OCI-LY7 (cell line): ENCODE measurements at regions not wholly inside any gene's neighbourhood (a gene's known extent, or its start where the extent isn't known, plus 50 kb on each side); places are given as distances from the start of the nearest gene placed in this dataset.

Source experiments
- BruUV-seq: library from RNA; stranded (reverse); fragments of 400-500 nt; replicated peaks from 2 replicates; lab custom pipeline; 2021; lab: Mats Ljungman, UMichigan
- CTCF ChIA-PET: fragments of 300-600 bp; sonication (Branson Sonifier 250); formaldehyde crosslinking; loops from one replicate; lab custom pipeline; 2022; ENCODE audit warnings: antibody characterized with exemption; ENCODE audit not compliant: unreplicated experiment; lab: Charles Lee
- POLR2A ChIA-PET: fragments of 300-600 bp; sonication (Branson Sonifier 250); formaldehyde crosslinking; loops from one replicate; lab custom pipeline; 2022; ENCODE audit warnings: antibody characterized with exemption; lab: Charles Lee
- DNase-seq: peaks from one replicate; pipeline ENCODE4 v3.0.0-alpha.2; 2015; ENCODE audit warnings: low spot score
- H2AFZ ChIP-seq: fragments of 200-600 bp; sonication (generic), shearing (Covaris generic); 2 replicates; pipeline ENCODE4 v1.6.1; 2014; ENCODE audit warnings: mild to moderate bottlenecking, antibody characterized with exemption, low read length, moderate library complexity
- H3K27ac ChIP-seq: fragments of 200-600 bp; sonication (generic); 2 replicates; pipeline ENCODE4 v1.5.1; 2014; ENCODE audit warnings: mixed run types, low read depth, mild to moderate bottlenecking, moderate library complexity, low read length, inconsistent platforms; ENCODE audit not compliant: poor library complexity, severe bottlenecking
- H3K36me3 ChIP-seq: fragments of 200-600 bp; sonication (generic); 2 replicates; pipeline ENCODE4 v1.6.1; 2014; ENCODE audit warnings: mild to moderate bottlenecking, antibody characterized with exemption, low read length, moderate library complexity, mixed read lengths; ENCODE audit not compliant: insufficient read depth
- H3K4me1 ChIP-seq: fragments of 200-600 bp; sonication (generic); 2 replicates; pipeline ENCODE4 v1.5.1; 2014; ENCODE audit warnings: mild to moderate bottlenecking, low read length; ENCODE audit not compliant: insufficient read depth, poor library complexity, severe bottlenecking
- H3K4me2 ChIP-seq: fragments of 200-600 bp; sonication (generic); 2 replicates; pipeline ENCODE4 v1.6.1; 2014; ENCODE audit warnings: mild to moderate bottlenecking, low read length
- H3K4me3 ChIP-seq: fragments of 200-600 bp; sonication (generic); 2 replicates; pipeline ENCODE4 v1.5.1; 2014; ENCODE audit warnings: mild to moderate bottlenecking, low read depth, low read length; ENCODE audit not compliant: poor library complexity, severe bottlenecking
- H3K79me2 ChIP-seq: fragments of 200-600 bp; sonication (generic); 2 replicates; pipeline ENCODE4 v1.6.1; 2016; ENCODE audit warnings: low read depth, mild to moderate bottlenecking, low read length, moderate library complexity, mixed read lengths; ENCODE audit not compliant: insufficient read depth
- H3K9me2 ChIP-seq: fragments of 200-600 bp; sonication (generic); 2 replicates; pipeline ENCODE4 v1.6.1; 2016; ENCODE audit warnings: mild to moderate bottlenecking, low read length, mixed read lengths; ENCODE audit not compliant: insufficient read depth
- H3K9me3 ChIP-seq: fragments of 200-600 bp; sonication (generic); 2 replicates; pipeline ENCODE4 v1.6.1; 2014; ENCODE audit warnings: mild to moderate bottlenecking, mixed run types, low read length, mixed read lengths
- H4K20me1 ChIP-seq: fragments of 200-600 bp; sonication (generic); 2 replicates; pipeline ENCODE4 v1.6.1; 2014; ENCODE audit warnings: mild to moderate bottlenecking, antibody characterized with exemption, low read length, moderate library complexity, mixed read lengths; ENCODE audit not compliant: insufficient read depth
- EZH2phosphoT487 ChIP-seq: fragments of 200-600 bp; sonication (generic); IDR thresholded peaks from 2 replicates; pipeline ENCODE4 v1.6.1; 2018; ENCODE audit warnings: low read depth, borderline replicate concordance, mild to moderate bottlenecking, mixed run types, antibody characterized with exemption, low read length, moderate library complexity, mixed read lengths
- intact Hi-C: fragments of 100-400 bp; cut with micrococcal nuclease; formaldehyde crosslinking; loops from one replicate; pipeline ENCODE4 v1.10.0; 2022; ENCODE audit not compliant: unreplicated experiment
- TF ChIP-seq, protein P1 (sequence below): fragments of 200-600 bp; sonication (generic); conservative IDR thresholded peaks from 2 replicates; pipeline ENCODE4 v1.5.1; 2014; ENCODE audit warnings: mild to moderate bottlenecking, antibody characterized with exemption, low read length, moderate library complexity, mixed read lengths

DNA sequence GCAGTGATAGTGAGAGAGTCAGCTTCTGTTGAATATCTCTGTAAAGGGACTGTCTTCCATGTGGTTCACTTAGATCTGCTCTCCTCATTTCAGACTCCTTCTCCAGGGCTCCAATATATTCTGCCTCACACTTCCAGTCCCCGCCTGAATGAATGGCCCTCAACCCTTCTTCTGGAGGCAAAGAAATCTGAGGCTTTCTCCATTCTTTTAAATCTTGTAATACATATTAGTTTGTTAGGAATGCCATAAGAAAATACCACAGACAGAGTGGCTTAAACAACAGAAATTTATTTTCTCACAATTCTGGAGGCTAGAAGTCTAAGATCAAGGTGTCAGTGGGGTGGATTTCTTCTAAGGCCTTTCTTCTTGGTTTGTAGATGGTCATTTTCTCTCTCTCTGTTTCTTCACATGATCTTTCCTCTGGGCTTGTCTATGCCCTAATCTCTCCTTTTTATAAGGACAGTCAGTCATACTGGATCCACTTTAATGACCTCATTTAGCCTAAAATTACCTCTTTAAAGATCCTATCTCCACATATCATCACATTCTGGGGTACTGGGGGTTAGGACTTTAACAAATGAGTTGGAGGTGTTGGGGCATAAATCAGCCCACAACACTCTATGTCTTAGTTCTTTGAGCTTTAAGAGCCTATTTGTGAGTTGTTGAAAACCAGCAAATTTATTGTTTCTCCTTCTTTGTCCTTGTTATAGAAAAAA is 128.5 kb upstream of the KCNK2 start:
- TF ChIP-seq, protein P1, sequence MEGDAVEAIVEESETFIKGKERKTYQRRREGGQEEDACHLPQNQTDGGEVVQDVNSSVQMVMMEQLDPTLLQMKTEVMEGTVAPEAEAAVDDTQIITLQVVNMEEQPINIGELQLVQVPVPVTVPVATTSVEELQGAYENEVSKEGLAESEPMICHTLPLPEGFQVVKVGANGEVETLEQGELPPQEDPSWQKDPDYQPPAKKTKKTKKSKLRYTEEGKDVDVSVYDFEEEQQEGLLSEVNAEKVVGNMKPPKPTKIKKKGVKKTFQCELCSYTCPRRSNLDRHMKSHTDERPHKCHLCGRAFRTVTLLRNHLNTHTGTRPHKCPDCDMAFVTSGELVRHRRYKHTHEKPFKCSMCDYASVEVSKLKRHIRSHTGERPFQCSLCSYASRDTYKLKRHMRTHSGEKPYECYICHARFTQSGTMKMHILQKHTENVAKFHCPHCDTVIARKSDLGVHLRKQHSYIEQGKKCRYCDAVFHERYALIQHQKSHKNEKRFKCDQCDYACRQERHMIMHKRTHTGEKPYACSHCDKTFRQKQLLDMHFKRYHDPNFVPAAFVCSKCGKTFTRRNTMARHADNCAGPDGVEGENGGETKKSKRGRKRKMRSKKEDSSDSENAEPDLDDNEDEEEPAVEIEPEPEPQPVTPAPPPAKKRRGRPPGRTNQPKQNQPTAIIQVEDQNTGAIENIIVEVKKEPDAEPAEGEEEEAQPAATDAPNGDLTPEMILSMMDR: no peak
- TF ChIP-seq EZH2phosphoT487: no peak
- POLR2A ChIA-PET: no interaction called here
- no peak overlapping the region for H3K4me2 ChIP-seq
- no peaks in the 10 kb centered on the region for H3K9me2 ChIP-seq
- no peaks in the 10 kb centered on the region for H4K20me1 ChIP-seq
- no peak overlapping the region for H2AFZ ChIP-seq
- H3K4me1 ChIP-seq: no peaks in the 10 kb centered on the region
- H3K27ac ChIP-seq: no peak overlapping the region
- no peaks in the 10 kb centered on the region for H3K36me3 ChIP-seq
- H3K4me3 ChIP-seq: no peak overlapping the region
- intact Hi-C loops: no loop called here
- CTCF ChIA-PET: no interaction called here
- H3K79me2 ChIP-seq: no peaks in the 10 kb centered on the region
- H3K9me3 ChIP-seq: no peaks in the 10 kb centered on the region
- no TSS peak for BruUV-seq
- DNase-seq: no peak

DNA sequence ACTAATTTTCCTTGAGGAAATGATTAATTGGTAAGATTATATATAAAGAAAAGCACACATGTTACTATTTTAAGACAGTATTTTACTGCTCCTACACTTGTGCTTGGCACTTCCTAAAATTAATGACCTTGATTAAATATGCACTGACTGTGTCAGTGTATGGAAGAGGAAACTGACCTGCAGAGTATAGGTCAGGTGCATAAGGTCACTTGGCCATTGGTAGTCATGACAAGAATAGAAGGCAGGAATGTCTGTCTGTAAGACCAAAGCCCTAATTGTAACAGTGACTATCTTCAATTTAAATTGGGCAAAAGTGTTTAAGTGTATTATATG is 128.0 kb upstream of the KCNK2 start:
- Histone ChIP-seq H3K4me3 (no peak overlapping the region), H4K20me1 (no peaks in the 10 kb centered on the region), H3K4me1 (no peaks in the 10 kb centered on the region), H3K36me3 (no peaks in the 10 kb centered on the region), H3K79me2 (no peaks in the 10 kb centered on the region), H3K9me3 (no peaks in the 10 kb centered on the region), H3K4me2 (no peak overlapping the region), H2AFZ (no peak overlapping the region), H3K9me2 (no peaks in the 10 kb centered on the region), H3K27ac (no peak overlapping the region)
- BruUV-seq: no TSS peak
- no peak for TF ChIP-seq EZH2phosphoT487
- TF ChIP-seq, protein P1: no peak
- POLR2A ChIA-PET: no interaction called here
- DNase-seq: no peak
- CTCF ChIA-PET: no interaction called here
- intact Hi-C loops: no loop called here

DNA sequence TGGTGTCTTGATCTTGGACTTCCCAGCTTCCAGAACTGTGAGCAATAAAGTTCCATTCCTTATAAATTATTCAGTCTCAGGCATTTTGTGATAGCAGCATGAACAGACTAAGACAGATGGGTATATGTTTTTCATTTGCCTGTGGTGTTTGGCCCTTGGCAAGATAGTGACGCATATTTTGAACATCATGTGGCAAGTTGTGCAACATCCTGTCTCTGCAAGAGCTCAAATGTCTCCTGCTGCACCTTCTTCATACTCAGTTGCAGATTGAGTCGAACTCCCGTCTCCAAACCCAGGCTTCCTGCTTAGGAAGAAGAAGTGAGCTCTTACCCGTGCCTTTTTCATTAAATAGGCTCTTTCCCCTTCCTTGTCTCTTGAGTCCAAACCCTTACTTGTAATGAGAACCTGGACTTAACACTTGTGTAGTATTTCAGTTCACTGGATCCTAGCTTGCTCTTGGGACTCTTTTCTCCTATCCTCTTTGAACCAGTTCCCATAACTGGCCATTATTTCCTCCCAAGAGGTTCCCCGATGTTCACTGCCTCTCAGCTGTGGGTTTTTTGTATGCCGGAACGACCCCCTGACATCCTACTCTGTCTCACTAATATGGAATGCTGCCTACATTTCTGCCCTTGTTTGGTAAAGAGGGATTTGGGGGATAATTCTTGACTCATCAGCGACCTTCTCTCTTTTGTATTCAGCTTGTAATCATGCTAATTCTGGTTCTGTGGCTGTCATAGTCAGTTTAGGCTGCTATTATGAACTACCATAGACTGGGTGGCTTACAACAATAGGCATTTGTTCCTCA is 125.0 kb upstream of the KCNK2 start:
- H4K20me1 ChIP-seq: no peaks in the 10 kb centered on the region
- POLR2A ChIA-PET: interaction anchor here (1.0 kb wide), 1 partner anchor 17 kb away, joined by 3 read pairs; no protein-coding TSS in a partner anchor
- no peaks in the 10 kb centered on the region for H3K79me2 ChIP-seq
- no peaks in the 10 kb centered on the region for H3K9me3 ChIP-seq
- H3K9me2 ChIP-seq: no peaks in the 10 kb centered on the region
- H3K27ac ChIP-seq: no peak overlapping the region
- H2AFZ ChIP-seq: no peak overlapping the region
- CTCF ChIA-PET: no interaction called here
- BruUV-seq: no TSS peak
- DNase-seq: no peak
- TF ChIP-seq, protein P1: no peak
- no peak for TF ChIP-seq EZH2phosphoT487
- H3K4me3 ChIP-seq: no peak overlapping the region
- H3K36me3 ChIP-seq: no peaks in the 10 kb centered on the region
- intact Hi-C loops: no loop called here
- no peaks in the 10 kb centered on the region for H3K4me1 ChIP-seq
- no peak overlapping the region for H3K4me2 ChIP-seq
